COLO668 (cell line): ENCODE measurements at regions not wholly inside any gene's neighbourhood (a gene's known extent, or its start where the extent isn't known, plus 50 kb on each side); places are given as distances from the start of the nearest gene placed in this dataset.
"Not testable (repeated sequence)": the region's sequence is repeated elsewhere in the genome, so short reads cannot be mapped to it uniquely, and the experiment has no call there.

Experiments
- DNase-seq: peaks from one replicate; lab custom pipeline; 2025; ENCODE audit not compliant: unreplicated experiment; lab: John Stamatoyannopoulos, UW

DNA sequence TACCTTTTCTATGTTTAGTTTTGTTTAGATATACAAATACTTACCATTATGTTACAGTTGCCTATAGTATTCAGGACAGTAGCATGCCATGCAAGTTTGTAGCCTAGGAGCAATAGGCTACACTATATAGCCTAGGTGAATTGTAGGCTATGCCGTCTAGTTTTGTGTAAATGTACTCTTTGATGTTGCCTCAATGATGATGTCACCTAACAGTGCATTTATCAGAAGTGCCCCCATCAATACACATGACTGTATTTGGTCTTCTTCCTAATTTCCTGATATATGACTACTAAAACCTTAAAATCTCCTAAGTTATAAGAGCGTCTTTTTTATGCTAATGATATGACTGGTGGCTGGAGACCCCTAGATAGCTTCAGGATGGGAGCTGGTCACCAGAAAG lies 394.4 kb upstream of the STXBP6 start:
- DNase-seq: no peak

DNA sequence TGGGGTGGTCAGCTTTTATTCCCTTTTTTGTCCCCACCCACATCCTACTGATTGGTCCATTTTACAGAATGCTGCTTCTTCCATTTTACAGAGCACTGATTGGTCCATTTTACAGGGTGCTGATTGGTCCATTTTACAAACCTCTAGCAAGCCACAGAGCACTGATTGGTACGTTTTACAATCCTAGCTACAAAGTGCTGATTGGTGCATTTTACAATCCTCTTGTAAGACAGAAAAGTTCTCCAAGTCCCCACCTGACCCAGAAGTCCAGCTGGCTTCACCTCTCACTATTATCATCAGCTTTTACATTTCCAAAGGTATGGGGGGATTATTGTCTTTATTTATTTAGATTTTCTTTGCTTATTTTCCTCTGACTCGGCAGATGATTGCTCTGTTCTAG lies 390.4 kb upstream of the STXBP6 start:
- DNase-seq: not testable (repeated sequence)

DNA sequence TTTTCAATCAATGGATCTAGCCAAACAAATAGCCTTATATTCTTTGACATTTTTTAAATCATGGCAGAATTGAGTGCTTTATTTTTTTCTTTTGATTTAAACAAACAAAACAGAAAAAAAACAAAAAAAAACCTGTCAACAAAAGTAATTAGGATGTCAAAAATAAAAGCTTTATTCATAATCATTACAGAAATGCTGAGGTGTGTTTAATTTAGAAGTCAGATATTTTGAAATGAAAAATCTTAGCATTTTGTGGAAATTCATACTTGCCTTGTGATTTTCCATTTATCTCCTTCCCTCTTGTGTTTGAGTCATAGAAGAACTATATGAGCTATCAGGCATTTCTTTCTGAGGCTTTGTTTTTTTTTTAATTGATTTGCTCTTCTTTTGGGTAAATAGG lies 387.0 kb upstream of the STXBP6 start:
- no peak for DNase-seq

DNA sequence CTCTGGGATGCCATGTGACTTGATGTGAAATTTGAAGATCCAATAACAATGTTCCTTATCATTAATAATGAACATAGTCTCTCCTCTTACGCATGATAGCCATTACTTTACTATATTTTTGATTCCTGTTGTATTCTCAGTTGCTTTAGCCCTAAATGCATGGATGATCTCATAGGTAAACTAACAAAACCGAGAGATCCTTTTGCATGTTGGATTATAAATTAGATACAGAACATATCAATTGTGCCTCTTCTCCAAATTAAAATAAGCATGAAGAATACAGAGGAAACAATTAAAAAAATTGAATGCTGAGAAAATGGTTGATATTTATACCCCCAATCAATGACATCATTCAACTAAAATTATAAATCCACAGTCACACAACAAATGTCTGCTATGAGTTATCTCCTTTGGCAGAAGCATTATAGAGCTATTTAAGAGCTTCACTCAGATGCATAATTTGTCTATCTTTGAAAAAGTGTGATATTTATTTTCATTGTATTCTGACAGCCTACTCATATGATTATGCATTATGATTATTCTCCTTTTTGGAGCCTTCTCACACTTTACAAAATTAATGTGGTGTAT lies 386.4 kb upstream of the STXBP6 start:
- DNase-seq: no peak

DNA sequence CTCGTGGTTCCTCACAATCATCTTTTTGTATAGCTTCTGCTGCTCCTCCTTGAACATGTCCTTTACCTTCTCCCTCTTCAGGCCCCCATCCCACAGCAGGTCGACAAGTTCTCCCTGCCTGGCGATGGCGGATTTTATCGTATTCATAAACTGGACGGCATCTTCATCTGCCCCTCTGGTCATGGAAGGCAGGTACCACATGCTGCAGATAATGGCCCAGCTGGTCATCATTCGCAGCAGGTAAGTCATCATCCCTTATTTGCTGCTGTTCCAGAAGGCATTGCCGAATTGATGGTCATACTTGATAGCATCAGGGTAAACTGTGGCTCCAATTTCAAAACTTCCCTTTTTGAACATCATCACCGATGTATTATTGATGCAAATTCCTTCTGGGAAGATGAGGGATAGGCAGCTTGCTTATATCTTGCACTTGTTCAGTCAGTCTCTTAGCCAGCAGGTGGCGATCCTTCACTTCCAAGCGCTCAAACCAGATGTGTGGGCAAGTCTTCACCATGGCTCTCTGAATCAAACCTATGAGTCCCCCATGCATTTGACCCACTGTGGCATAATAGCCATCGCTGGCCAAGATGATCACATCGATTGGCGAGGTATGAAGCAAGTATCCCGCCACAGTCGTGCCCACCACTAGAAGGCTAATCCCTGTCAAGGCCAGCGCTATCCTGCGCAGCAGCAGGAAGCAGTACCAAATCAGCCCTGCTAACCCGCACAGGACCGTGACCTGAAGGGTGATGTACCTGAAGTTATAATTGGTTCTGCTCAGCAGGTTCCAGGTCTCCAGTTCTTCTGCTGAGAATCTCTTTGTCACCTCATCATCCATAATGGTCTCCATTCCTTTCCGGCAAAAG lies 381.5 kb upstream of the STXBP6 start:
- peak; percentile 13 for DNase-seq

DNA sequence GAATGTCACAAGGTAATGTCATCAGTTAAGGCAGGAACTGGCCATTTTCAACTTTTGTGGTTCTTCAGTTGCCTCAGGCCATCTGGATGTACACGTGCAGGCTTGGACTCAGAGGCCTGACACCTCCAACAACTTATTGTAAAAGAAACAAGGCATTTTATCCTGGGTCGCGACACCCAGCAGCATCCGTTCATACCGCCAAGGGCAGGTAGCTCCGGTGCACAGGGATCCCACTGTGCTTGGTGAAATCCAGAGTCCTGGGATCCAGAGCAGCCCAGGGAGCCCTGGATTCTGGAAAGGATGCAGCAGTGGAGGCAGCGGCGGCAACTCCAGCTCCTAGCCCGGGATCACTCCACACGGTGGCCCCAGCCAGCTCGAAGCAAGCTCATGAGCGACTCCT lies 380.9 kb upstream of the STXBP6 start:
- no peak for DNase-seq

DNA sequence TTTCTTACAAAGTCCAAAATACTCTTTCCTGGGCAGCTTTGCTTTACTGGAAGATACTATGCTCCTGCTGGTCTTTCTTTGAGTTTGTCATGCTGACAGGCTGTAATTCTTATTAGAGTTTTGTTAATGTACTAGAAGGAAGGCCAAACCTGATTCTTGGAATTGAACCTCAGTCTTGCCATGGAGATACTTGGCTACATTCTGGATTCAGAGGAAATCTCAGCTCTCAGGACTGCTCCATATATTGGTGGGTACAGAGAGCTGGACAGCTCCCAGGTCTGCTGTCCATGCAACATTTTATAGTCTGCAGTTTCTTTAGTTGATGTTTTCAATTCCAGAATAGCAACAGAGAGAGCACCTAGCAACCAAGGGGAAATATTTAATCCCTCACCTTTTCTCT lies 363.1 kb upstream of the STXBP6 start:
- DNase-seq: no peak

DNA sequence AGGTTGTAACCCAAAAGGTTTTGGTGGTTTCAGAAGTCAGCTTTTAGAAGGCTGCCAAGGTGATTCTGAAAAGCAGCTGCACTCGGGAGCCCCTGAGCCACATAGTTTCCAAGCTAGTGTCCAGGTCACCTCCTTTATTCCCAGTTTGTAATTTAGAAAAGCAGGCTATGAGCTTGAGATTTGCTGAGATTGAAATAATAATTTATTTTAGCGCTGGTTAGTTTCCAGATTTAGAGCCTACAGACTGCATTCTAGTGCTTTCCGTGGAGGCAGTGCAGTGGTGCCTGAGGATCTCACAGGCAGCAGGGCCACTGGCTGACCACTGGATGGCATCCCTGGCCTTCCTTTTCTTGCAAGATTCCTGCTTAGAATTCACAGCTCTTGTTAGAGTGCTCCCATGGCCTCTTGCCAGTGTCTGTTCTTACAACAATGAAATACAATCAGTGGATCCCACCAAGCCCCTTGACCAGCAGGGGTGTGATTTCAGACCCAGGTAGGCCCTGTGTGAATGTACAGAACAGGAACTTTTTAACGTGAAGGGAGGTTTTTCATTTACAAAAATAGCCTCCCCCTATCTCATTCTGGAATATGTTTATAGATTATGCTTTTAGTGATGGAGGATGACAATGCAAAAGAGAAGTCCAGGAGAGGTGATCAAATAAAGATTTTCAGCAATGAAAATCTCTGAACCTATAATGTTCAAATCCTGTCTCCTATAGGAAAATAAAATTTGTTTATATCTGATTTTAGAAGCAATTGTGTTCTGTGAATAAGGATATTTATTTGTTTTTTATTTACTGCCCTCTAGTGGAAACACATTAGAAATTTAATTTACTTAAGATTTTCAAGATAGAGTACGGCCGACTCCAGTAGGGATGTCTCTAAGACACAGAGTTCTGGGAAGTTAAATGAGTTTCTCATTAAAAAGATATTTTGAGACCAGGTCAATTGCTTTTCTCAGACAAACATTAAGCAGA lies 362.1 kb upstream of the STXBP6 start:
- no peak for DNase-seq

DNA sequence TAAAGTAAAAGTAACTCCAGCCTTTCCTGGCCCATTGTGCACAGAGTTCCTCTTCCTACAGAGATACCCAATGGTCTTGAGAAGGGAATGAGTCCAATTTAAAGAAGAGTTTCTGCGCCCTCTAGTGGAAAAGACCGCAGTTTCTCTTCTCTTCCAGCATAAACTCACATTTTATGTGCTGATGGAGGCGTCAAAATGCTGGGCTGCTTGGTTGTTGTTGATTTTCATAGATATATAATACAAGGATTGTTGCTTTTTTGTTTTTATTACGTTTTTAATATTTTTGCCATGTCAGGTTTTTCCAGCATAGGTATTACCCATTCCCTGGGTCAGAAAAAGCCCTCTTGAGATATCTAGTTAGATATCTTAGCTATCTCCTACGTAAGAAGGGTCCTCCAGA lies 356.9 kb upstream of the STXBP6 start:
- peak; percentile 39 for DNase-seq

DNA sequence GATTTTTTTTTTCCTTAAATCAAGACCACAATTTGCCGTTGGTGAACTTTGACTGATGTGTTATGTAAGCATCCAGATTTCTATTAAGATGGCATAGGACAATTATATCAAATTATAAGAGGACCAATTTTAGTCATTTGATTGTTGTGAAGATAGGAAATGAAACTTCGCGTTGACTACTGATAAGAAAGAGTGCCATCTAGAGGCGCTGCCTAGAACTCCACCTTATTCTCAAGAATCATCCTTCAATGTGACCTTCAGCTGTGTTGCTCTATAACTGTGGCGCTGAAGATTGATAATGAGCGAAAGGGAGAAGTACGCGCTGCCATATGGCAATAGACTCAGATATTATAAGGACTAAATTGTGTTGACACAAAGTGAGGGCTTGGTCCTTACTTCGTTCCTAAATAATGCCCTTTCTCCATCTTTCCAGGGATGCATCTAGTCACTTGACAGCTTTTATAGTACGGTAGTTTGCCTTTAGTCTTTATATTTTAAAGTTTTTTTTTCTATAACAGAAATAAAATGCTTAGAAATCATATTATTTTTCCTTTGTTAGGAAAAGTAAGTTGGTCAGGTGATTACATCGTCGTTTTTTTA lies 350.8 kb upstream of the STXBP6 start:
- peak; percentile 54 for DNase-seq

DNA sequence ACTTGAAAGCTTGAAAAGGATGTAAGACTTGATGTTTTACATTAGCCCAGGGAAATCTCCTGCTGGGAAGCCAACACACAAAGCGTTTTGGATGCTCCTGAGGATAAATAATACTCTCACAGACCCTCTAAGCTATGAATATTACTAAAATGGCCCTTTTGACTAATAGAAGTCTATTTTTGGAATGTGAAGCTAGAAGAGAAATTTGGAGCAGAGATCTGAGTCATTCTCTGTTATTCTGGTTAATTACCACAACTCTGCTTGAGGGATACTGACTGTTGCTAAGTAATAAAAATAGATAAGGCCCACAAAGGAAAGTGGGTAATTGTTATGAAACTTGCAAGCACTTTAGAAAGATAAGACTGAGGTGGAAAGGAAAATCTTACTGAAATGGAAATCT lies 346.2 kb upstream of the STXBP6 start:
- DNase-seq: no peak

DNA sequence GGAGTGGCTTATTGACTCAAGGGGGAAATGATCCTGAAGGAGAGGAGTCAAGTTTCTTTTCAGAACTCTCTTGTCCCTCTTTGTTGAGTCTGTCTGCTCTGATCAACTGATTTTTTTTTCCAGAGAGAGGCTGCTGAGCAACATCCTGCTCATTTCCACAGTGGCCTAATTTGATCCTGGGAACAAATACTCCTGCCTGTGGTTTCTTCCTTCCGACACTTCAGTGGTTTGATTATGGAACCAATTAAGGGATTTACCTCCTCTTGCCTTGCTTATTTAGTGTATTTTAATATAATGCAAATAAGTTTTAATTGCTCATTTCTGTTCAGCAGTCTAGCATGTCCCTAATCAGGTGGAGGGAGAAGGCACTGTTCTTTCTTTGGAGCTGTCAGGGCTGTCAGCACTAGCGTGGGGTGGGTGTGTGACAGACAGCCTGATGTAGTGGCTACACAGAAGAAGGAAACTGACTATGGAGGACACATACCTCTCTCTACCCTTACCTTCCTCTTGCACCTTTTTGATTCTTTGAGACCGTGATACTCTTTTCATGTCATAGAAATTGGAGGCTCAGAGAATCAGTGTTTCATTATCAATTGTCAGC lies 344.9 kb upstream of the STXBP6 start:
- no peak for DNase-seq

DNA sequence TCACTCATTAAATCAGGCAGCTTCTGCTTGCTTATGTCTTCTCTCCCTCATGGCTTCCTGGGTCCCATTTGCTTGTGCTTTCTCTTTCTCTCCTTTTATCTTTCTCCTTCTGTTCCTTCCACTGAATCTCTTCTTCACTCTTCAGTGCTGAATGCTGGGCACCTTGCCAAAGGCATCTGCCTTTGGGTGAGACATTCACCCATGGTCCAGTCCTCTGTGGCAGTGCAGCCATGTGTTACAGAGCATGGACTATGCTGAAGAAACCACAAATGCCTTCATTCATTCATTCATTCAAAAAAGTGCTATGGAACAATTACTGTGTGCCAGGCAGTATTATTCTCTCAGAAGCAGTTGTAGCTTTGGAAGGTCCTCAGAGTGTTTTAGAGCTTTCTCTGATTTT lies 344.4 kb upstream of the STXBP6 start:
- DNase-seq: no peak

DNA sequence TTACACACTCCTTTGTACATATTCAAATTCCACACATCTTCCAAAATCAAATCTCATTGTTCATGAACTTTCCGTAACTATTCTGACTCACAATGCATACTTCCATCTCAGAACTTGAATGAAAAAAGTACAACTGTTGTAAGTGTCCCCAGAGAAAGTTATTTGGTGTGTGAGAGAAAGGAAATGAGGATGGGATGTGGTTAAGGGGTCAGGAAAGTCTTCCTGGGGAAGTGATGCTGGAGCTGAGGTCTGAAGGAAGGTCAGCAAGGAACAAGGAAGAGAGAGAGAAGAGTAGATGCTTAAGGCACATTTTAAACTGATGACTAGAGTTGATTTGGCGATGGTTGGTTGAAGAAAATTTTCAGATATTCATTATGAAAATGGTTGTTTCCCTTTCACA lies 340.0 kb upstream of the STXBP6 start:
- no peak for DNase-seq

DNA sequence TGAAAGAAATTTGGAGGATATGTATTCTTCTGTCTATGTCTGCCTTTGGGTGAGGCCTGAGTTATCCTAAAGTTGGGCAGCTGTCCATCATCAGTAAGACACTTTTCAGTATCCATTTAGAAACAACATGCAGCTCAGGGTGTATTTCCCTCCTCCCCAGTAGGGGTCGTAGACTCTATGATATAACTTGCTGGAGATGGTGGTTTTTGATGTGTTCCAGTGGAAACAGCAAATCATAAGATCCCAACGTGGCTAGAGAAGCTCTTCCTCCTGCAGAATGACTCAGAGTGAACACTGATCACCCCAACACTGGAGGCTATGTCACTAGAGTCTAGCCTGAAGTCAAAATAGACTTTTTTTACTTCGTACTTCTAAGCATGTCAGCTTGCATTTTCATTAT lies 331.6 kb upstream of the STXBP6 start:
- DNase-seq: no peak

DNA sequence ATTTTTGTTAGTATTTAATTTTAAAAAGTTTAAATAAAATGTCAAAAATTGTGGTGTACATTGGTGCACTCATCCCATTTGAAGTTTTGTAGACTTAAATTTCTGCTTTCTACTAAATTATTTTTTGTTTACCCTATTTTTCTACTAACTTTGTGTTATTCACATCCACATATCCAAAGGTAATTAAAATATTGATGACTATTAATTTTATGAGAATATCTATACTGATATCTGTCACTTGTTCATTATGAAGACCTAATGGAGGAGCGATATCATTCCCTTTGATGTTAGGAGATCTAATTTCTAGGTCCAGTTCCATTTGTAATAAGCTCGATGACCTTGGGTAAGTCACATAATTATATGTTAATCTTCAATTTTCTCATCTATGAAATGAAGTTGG lies 325.7 kb upstream of the STXBP6 start:
- DNase-seq: no peak

DNA sequence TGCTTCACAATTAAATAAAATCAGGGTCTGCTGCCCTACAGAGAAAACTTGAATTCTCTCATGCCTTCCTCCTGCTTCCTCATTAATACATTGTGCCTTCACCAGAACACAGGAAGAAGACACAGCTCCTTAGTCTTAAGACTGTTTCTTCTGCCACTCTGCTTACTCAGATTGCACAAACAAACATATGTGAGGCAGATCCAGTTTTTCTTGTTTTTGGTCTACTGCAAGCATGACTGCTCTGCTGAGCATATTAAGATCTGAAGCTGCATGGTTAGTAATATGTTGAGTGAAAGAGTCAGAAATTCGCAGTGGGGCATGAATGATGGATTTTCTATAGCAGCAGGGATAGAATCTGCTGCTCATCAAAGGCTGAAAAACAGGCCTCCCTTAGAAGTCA lies 321.1 kb upstream of the STXBP6 start:
- DNase-seq: no peak

DNA sequence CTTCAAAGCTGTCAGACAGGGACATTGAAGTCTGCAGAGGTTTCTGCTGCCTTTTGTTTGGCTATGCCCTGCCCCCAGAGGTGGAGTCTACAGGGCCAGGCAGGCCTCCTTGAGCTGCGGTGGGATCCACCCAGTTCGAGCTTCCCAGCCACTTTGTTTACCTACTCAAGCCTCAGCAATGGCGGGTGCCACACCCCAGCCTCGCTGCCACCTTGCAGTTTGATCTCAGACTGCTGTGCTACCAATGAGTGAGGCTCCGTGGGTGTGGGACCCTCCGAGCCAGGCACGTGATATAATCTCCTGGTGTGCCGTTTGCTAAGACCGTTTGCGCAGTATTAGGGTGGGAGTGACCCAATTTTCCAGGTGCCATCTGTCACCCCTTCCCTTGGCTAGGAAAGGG lies 320.1 kb upstream of the STXBP6 start:
- not testable (repeated sequence) for DNase-seq

DNA sequence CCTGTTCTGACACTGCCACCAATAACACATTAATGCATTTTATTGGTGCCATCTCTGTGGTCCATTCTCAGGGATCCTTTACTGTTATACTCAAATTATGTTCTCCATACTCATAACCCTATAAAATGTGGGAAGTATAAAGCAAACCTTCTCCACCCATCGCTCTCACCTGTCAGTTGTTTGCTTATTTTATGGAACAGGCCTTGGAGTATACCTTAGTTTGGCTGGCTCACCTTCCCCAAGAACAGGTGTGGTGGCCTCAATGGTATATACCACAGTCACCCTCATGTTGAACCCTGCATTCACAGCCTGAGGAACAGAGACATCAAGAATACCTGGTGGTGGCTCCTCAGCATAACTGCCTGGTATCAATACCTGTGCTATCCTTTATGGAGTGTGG lies 308.4 kb upstream of the STXBP6 start:
- DNase-seq: no peak

DNA sequence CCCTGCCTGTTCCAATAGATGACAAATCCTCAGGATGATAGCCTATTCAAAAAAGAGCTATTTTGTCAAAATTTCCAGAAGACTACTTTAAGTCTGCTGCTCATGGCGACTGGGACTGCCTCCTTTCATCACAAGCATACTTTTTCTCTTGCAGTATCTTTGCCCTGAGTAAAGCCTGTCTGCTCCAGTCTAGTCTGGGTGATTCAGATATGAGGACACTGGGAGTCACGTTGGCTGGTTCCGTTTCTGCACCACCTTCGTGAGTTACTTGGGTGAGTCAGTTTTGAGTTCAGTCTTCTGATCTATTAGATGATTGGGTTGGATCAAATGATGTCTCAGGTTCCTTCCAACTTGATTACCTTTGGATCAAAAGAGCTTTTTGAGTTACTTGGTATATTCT lies 301.3 kb upstream of the STXBP6 start:
- DNase-seq: no peak

DNA sequence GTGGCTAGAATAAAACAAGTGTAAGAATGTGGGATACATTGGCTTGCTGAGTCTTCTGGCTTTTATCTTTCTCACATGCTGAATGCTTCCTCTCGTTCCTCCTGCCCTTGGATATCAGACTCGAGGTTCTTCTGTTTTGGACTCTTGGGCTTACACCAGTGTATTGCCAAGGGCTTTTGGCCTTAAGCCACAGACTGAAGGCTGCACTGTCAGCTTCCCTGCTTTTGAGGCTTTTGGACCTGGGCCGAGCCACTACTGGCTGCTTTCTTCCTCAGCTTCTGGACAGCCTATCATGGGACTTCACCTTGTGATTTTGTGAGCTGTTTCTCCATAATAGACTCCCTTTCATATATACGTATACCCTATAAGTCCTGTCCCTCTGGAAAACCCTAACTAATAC lies 300.9 kb upstream of the STXBP6 start:
- DNase-seq: no peak
